DND-41 (cell line): ENCODE measurements at regions not wholly inside any gene's neighbourhood (a gene's known extent, or its start where the extent isn't known, plus 50 kb on each side); places are given as distances from the start of the nearest gene placed in this dataset.
"Not testable (repeated sequence)": the region's sequence is repeated elsewhere in the genome, so short reads cannot be mapped to it uniquely, and the experiment has no call there.

ENCODE experiments used
- ATAC-seq: fragments of 200-7000 bp; cut with Tn5 transposase; 3 replicates; pipeline ENCODE4 v1.9.1; 2021; ENCODE audit warnings: low read depth; ENCODE audit not compliant: insufficient read depth
- DNase-seq: peaks from one replicate; pipeline ENCODE4 v3.0.0-alpha.2; 2020
- H2AFZ ChIP-seq: 2 replicates; pipeline ENCODE4 v1.6.0; 2012; ENCODE audit warnings: low read depth, low read length
- H3K27ac ChIP-seq: 2 replicates; pipeline ENCODE4 v1.5.1; 2012; ENCODE audit warnings: low read length, inconsistent platforms
- H3K27me3 ChIP-seq: fragments of 200-600 bp; sonication (generic); 2 replicates; pipeline ENCODE4 v1.6.0; 2012; ENCODE audit warnings: low read length, mild to moderate bottlenecking, inconsistent platforms; ENCODE audit not compliant: insufficient read depth, poor library complexity
- H3K36me3 ChIP-seq: 2 replicates; pipeline ENCODE4 v1.5.1; 2012; ENCODE audit warnings: low read length, inconsistent platforms; ENCODE audit not compliant: insufficient read depth
- H3K4me1 ChIP-seq: 2 replicates; pipeline ENCODE4 v1.5.1; 2012; ENCODE audit warnings: mild to moderate bottlenecking, low read length; ENCODE audit not compliant: insufficient read depth
- H3K4me2 ChIP-seq: 2 replicates; pipeline ENCODE4 v1.6.0; 2012; ENCODE audit warnings: mild to moderate bottlenecking, moderate library complexity, low read length, inconsistent platforms; ENCODE audit not compliant: insufficient read depth
- H3K4me3 ChIP-seq, 2 experiments: fragments of 200-600 bp in 1 of 2; shearing (Covaris generic) in 1 of 2; 2 replicates each; pipeline ENCODE4 v1.5.1; 2012 to 2016; ENCODE audit warnings: inconsistent platforms in 2 of 2, low read length in 2 of 2, mild to moderate bottlenecking in 2 of 2, low read depth in 1 of 2, moderate library complexity in 1 of 2
- H3K79me2 ChIP-seq: 2 replicates; pipeline ENCODE4 v1.6.0; 2012; ENCODE audit warnings: low read length, inconsistent platforms; ENCODE audit not compliant: insufficient read depth
- H3K9ac ChIP-seq: 2 replicates; pipeline ENCODE4 v1.6.0; 2012; ENCODE audit warnings: low read depth, mild to moderate bottlenecking, inconsistent platforms, low read length, moderate library complexity
- H3K9me3 ChIP-seq: 2 replicates; pipeline ENCODE4 v1.5.1; 2012; ENCODE audit warnings: low read length, moderate library complexity, mild to moderate bottlenecking, inconsistent platforms; ENCODE audit not compliant: insufficient read depth, severe bottlenecking
- H4K20me1 ChIP-seq: 2 replicates; pipeline ENCODE4 v1.6.0; 2012; ENCODE audit warnings: low read length; ENCODE audit not compliant: insufficient read depth
- CTCF ChIP-seq: IDR thresholded peaks from 2 replicates; pipeline ENCODE4 v1.5.1; 2012; ENCODE audit warnings: borderline replicate concordance, low read length, moderate library complexity, mild to moderate bottlenecking; ENCODE audit not compliant: poor library complexity, severe bottlenecking; ENCODE audit errors: extremely low read depth
- EZH2 ChIP-seq: IDR thresholded peaks from 3 replicates; pipeline ENCODE4 v1.6.1; 2012; ENCODE audit warnings: borderline replicate concordance, low read depth, mild to moderate bottlenecking, moderate library complexity, low read length, inconsistent platforms; ENCODE audit not compliant: severe bottlenecking

GRCh38 chr6:5833120-5833519 lies 173.6 kb downstream of the NRN1 start:
- H3K79me2 ChIP-seq: no peaks in the 10 kb centered on the region
- H3K27me3 ChIP-seq: no peaks in the 10 kb centered on the region
- H3K4me1 ChIP-seq: peaks cover 24% of the 10 kb centered on the region
- no peaks in the 10 kb centered on the region for H4K20me1 ChIP-seq
- no peak overlapping the region for H2AFZ ChIP-seq
- ATAC-seq (peak; percentile 5; the same call in 2 of the 3 replicates), DNase-seq (no peak)
- no peaks in the 10 kb centered on the region for H3K36me3 ChIP-seq
- TF ChIP-seq CTCF (no peak), EZH2 (no peak)
- no peak overlapping the region for H3K9ac ChIP-seq
- no peaks in the 10 kb centered on the region for H3K9me3 ChIP-seq
- H3K4me2 ChIP-seq: no peak overlapping the region
- H3K27ac ChIP-seq: peak overlapping the region; percentile 90
- no peak overlapping the region for H3K4me3 ChIP-seq

GRCh38 chr6:5832668-5833067 lies 174.1 kb downstream of the NRN1 start:
- Histone ChIP-seq H3K27ac (peak overlapping the region; percentile 90), H3K4me2 (0 out of 2 replicates have a peak overlapping the region, but pooled peaks have one; percentile 56), H3K4me3 (no peak overlapping the region), H4K20me1 (no peaks in the 10 kb centered on the region), H3K27me3 (no peaks in the 10 kb centered on the region), H3K4me1 (peaks cover 24% of the 10 kb centered on the region), H3K36me3 (no peaks in the 10 kb centered on the region), H2AFZ (0 out of 2 replicates have a peak overlapping the region, but pooled peaks have one; percentile 79), H3K9me3 (no peaks in the 10 kb centered on the region), H3K79me2 (no peaks in the 10 kb centered on the region), H3K9ac (no peak overlapping the region)
- ATAC-seq: peak; percentile 68
- TF ChIP-seq CTCF (no peak), EZH2 (no peak)
- DNase-seq: peak; percentile 80

- H3K4me3 ChIP-seq: peak overlapping the region in 1 of 2 experiments; percentile 41; a peak in 2 of 4 replicates
- not testable (repeated sequence) for H4K20me1 ChIP-seq, H3K27me3 ChIP-seq, H3K9me3 ChIP-seq, H3K36me3 ChIP-seq, H3K79me2 ChIP-seq
- peaks cover 24% of the 10 kb centered on the region for H3K4me1 ChIP-seq
- H3K27ac ChIP-seq: peak overlapping the region; percentile 90
- peak overlapping the region; percentile 56 for H3K4me2 ChIP-seq
- H2AFZ ChIP-seq: peak overlapping the region; percentile 79
- H3K9ac ChIP-seq: peak overlapping the region; percentile 50
- DNase-seq (peak; percentile 82), ATAC-seq (peak; percentile 74)
Measured at GRCh38 chr6:5831219-5831862, 175.4 kb downstream of the NRN1 start.

- Histone ChIP-seq H3K4me2 (no peak overlapping the region), H3K9me3 (no peaks in the 10 kb centered on the region), H3K9ac (no peak overlapping the region), H2AFZ (no peak overlapping the region), H4K20me1 (no peaks in the 10 kb centered on the region), H3K27me3 (no peaks in the 10 kb centered on the region), H3K4me1 (peaks cover 24% of the 10 kb centered on the region), H3K36me3 (no peaks in the 10 kb centered on the region), H3K4me3 (no peak overlapping the region), H3K27ac (no peak overlapping the region), H3K79me2 (no peaks in the 10 kb centered on the region)
- no peak for TF ChIP-seq CTCF
- no peak for TF ChIP-seq EZH2
- DNase-seq: no peak
- ATAC-seq: no peak
Measured at GRCh38 chr6:5828296-5828695, 178.4 kb downstream of the NRN1 start.
